ENCODE measurements at regions not wholly inside any gene's neighbourhood (a gene's known extent, or its start where the extent isn't known, plus 50 kb on each side); places are given as distances from the start of the nearest gene placed in this dataset.

DNA sequence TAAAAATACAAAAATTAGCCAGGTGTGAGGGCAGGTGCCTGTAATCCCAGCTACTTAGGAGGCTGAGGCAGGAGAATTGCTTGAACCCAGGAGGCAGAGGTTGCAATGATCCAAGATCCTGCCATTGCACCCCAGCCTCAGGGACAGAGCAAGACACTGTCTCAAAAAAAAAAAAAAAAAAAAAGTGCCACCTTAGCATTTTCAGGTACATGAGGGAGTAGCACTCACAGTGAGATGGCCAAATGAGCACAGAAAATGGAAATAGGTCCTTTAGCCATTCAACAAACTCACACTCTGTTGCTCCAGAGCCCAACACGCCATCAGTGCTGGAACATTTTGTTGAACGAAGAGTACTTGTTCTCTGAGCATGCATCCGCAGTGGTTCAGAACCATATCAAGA lies 75.2 kb upstream of the MYL2 start:
- no peak for DNase-seq

DNA sequence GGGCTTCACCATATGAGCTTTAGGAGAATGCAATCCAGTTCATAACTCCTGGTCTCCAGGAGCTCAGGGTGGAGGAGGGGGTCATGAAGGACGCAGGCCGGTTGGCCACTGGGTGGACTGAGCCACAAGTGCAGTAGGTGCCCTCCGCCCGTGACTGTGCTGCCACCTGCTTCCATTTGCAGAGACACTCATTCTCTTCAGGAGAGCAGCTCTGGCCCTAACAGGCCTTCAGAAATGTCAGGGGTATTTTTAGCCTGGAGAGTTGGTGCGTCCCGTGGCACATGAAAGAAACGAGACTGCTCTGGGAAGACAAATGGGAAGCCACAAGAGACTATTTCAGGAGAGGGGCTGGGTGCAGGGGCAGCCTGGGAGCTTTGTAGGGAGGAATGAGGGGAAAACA lies 74.6 kb upstream of the MYL2 start:
- DNase-seq: no peak

DNA sequence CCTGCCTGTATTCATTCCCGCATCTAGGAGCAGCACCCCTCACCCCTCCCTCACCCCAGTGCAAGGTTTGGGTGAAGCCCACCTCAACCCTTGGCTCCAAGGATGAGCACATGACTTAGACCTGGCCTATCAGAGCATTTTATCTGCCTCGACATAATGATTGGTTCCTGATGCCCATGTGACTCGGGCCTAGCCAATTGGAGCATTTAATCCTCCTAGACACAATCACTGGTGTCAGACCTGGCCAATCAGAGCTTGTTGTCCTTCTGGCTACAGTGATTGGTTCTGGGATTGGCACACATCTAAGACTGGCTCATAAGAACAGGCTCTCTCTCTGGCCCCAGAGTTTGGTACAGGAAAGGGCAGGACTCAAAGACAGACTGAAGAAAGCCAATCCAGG lies 73.1 kb upstream of the MYL2 start:
- no peak for DNase-seq

DNA sequence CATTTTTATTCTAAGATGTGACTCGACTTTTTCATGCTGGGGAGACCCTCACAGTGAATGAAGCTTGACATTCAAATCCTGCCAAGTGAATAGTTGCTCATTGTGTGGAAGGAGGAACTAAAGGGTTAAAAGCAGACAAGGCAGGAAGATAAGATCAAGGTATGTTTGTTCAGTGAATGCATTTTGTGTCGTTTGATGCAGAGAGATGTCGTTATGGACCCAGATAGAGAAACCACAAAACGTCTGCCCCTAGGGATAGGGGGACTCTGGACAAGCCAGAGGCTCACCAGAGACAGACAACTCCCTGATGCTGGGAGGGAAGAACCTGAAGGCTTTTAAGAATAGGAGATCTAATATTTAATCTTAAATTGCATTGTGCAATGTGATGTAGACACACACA lies 72.5 kb upstream of the MYL2 start:
- no peak for DNase-seq

DNA sequence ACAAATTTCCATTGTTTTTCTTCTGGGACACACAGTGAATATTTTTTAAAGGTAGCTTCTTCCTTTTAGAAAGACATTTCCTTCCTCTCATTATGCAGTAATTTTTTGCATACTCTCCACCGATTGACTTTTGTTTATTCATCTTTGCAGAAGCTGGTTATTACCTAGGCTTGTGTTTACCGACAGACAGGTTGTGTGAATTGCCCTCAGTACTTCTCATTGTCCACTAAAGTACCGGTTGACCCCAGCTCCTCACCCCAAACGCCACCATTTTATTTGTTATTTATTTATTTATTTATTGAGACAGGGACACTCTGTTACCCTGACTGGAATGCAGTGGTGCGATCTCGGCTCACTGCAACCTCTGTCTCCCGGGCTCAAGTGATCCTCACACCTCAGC lies 63.4 kb upstream of the MYL2 start:
- no peak for DNase-seq

DNA sequence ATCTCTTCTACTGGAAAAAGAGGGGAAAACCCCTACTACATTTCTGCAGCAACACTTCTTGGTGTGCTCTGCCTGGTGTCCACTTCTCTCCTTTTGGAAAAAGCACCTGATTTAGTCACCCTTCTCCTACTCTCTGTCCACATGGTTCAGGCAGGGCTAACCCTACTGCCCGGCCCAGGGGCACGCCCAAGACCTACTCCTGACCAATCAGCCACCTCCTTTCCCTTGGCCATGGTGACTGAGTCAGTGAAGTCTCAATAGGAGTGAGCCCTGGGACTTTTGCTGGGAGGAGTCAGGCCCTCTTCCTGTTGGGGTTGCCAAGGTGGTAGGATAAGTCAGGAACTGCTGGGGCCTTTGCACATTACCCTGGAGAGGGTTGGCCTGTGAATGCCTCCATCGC lies 52.5 kb upstream of the MYL2 start:
- DNase-seq: no peak

DNA sequence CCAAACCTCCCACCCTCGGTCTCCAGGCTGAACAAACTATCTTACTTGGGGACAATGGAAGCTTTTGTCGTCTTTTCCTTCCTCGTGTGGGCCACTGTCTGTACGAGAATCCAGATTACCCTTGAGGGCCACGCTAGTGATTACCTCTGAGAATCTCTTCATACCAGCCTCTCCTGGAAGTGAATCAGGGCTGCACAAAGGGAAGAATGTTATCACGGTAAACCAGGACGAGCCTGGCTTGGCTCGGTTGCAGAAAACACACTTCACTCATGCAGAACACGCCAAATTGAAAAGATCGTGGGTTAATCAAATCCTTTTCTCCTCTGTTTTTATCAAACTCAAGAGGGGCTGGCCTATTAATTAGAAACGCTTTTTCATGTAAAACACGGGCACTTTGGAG lies 51.6 kb upstream of the MYL2 start:
- DNase-seq: no peak

DNA sequence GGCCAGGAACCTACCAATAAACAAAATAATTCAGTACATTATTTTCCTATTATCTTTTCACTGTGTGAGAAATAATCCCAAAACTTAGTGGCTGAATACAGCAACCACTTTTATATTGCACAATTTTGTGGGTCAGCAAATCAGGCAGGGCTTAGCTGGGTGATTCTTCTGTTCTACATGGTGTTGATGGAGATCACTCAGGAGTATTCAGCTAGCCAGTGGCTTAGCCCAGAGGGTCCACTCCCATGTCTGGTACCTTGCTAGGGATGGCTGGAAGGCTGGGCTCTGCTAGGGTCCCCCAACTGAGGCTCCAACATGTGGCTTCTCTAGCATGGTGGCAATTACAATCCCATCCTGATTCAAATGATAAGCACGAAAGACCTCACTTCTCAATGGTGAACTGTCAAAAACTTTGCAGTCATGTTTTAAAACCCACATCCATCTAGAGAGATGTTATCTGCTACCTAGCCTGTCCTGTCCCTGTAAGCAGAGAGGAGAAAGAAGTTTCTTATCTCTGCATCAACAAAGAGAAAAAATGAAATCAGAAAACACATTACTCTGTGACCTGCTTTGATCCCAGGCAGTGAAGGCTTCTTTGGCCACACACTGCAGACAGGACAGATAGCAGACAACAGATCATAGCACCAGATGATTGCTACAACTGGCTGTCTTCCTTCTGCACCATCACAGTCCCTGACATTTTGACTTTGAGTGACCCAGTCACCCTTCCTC lies 51.0 kb upstream of the MYL2 start:
- DNase-seq: no peak
